K562 (cell line): ENCODE measurements at regions not wholly inside any gene's neighbourhood (a gene's known extent, or its start where the extent isn't known, plus 50 kb on each side); places are given as distances from the start of the nearest gene placed in this dataset.

Source experiments
- ATAC-seq: fragments of 200-7000 bp; cut with Tn5 transposase; 3 replicates; pipeline ENCODE4 v1.9.1; 2020; ENCODE audit warnings: moderate library complexity
- BruUV-seq: library from RNA; stranded (reverse); fragments of 400-500 nt; replicated peaks from 2 replicates; lab custom pipeline; 2021; lab: Mats Ljungman, UMichigan
- CTCF ChIA-PET: fragments of 300-600 bp; formaldehyde crosslinking; extraction: SDS; loops from one replicate; lab custom pipeline; 2021; ENCODE audit warnings: low intra/inter-chr PET ratio; lab: Yijun Ruan, JAX
- POLR2A ChIA-PET: fragments of 300-600, 350-650 bp; sonication (Branson Sonifier 250); formaldehyde crosslinking; extraction: SDS; loops from one replicate; lab custom pipeline; 2021; ENCODE audit warnings: antibody characterized with exemption, inconsistent platforms; lab: Yijun Ruan, JAX
- DNase-seq, 4 experiments: peaks; one replicate each; pipeline versions ENCODE4 v3.0.0 to v3.0.0-alpha.2; 2011 to 2018; ENCODE audit warnings: low spot score in 3 of 4, mixed read lengths in 3 of 4; ENCODE audit errors: extremely low read depth in 1 of 4
- FAIRE-seq: peaks from 2 replicates; lab custom pipeline; 2011; peaks lifted over from hg19 to GRCh38; lab: Jason Lieb, UNC
- H2AFZ ChIP-seq: 2 replicates; pipeline ENCODE4 v1.6.0; 2011; ENCODE audit warnings: low read depth, low read length, control low read depth, inconsistent platforms
- H3K27ac ChIP-seq: fragments of 200-600 bp; 3 replicates; pipeline ENCODE4 v1.8.0; 2011; ENCODE audit warnings: low read depth, mild to moderate bottlenecking, control low read depth, inconsistent platforms, low read length, moderate library complexity, mixed read lengths; ENCODE audit errors: extremely low read depth
- H3K27me3 ChIP-seq, 2 experiments: fragments of 300-600 bp in 1 of 2; 2 replicates in 1 of 2; 3 replicates in 1 of 2; pipeline versions ENCODE4 v1.6.0 to v1.8.0; 2011; ENCODE audit warnings: inconsistent platforms in 2 of 2, low read length in 2 of 2, mild to moderate bottlenecking in 1 of 2, mixed read lengths in 1 of 2, moderate library complexity in 1 of 2; ENCODE audit not compliant: control insufficient read depth in 2 of 2, insufficient read depth in 2 of 2
- H3K36me3 ChIP-seq: fragments of 300-600 bp; 3 replicates; pipeline ENCODE4 v1.8.0; 2011; ENCODE audit warnings: mild to moderate bottlenecking, low read length, inconsistent platforms; ENCODE audit not compliant: control insufficient read depth, insufficient read depth
- H3K4me1 ChIP-seq, 2 experiments: fragments of 200-600 bp in 1 of 2; replicated peaks in 1 of 2; 2 replicates in 1 of 2; 3 replicates in 1 of 2; pipeline versions ENCODE4 v1.5.1 to v1.8.0; 2011; ENCODE audit warnings: inconsistent platforms in 2 of 2, low read length in 2 of 2, mild to moderate bottlenecking in 1 of 2, mixed read lengths in 1 of 2, moderate library complexity in 1 of 2; ENCODE audit not compliant: control insufficient read depth in 2 of 2, insufficient read depth in 2 of 2
- H3K4me2 ChIP-seq: 2 replicates; pipeline ENCODE4 v1.6.1; 2011; ENCODE audit warnings: low read length, control low read depth, inconsistent platforms, mixed read lengths; ENCODE audit not compliant: insufficient read depth
- H3K4me3 ChIP-seq: fragments of 200-600 bp; sonication (generic), shearing (Covaris generic); 2 replicates; pipeline ENCODE4 v1.5.1; 2016; ENCODE audit warnings: control low read depth, inconsistent platforms
- H3K79me2 ChIP-seq: fragments of 200-600 bp; 3 replicates; pipeline ENCODE4 v1.8.0; 2011; ENCODE audit warnings: low read length, inconsistent platforms; ENCODE audit not compliant: control insufficient read depth, insufficient read depth
- H3K9ac ChIP-seq, 2 experiments: 2 replicates each; pipeline versions ENCODE4 v1.6.0 to v1.6.1; 2011; ENCODE audit warnings: low read depth in 2 of 2, low read length in 2 of 2, control low read depth in 1 of 2, inconsistent platforms in 1 of 2, mild to moderate bottlenecking in 1 of 2, mixed read lengths in 1 of 2; ENCODE audit not compliant: insufficient read depth in 1 of 2
- H3K9me1 ChIP-seq: one replicate; pipeline ENCODE4 v1.6.0; 2011; ENCODE audit warnings: inconsistent platforms, mild to moderate bottlenecking, low read length, moderate library complexity; ENCODE audit not compliant: control insufficient read depth, insufficient read depth
- H3K9me3 ChIP-seq: replicated peaks from 2 replicates; pipeline ENCODE4 v1.5.1; 2011; ENCODE audit warnings: low read depth, low read length, inconsistent platforms; ENCODE audit not compliant: control insufficient read depth, insufficient read depth
- H4K20me1 ChIP-seq: replicated peaks from 2 replicates; pipeline ENCODE4 v1.6.1; 2011; ENCODE audit warnings: low read length, inconsistent platforms, mixed read lengths; ENCODE audit not compliant: control insufficient read depth, insufficient read depth
- CBX5 ChIP-seq: IDR thresholded peaks from 2 replicates; pipeline ENCODE4 v1.6.1; 2014; ENCODE audit warnings: low read depth, borderline replicate concordance
- ELF1 ChIP-seq: fragments of 200-800 bp; sonication (Bioruptor generic); IDR thresholded peaks from 2 replicates; pipeline ENCODE4 v1.6.1; 2016; ENCODE audit warnings: missing genetic modification characterization, missing compliant biosample characterization
- FUS ChIP-seq: fragments of 200-400 bp; formaldehyde crosslinking; optimal IDR thresholded peaks from 2 replicates; pipeline ENCODE3; 2017; ENCODE audit warnings: low read depth, low read length
- HDGF ChIP-seq: fragments of 450-650 bp; IDR thresholded peaks from 2 replicates; pipeline ENCODE4 v1.6.1; 2016
- HMG20A ChIP-seq: fragments of 450-650 bp; formaldehyde crosslinking; conservative IDR thresholded peaks from 2 replicates; pipeline ENCODE4 v1.4.0; 2020; ENCODE audit warnings: mild to moderate bottlenecking, mixed read lengths
- HOMEZ ChIP-seq: fragments of 250-450 bp; sonication (Bioruptor Pico); IDR thresholded peaks from 2 replicates; pipeline ENCODE4 v1.4.0; 2020; ENCODE audit warnings: mild to moderate bottlenecking, moderate library complexity
- LEF1 ChIP-seq: fragments of 450-650 bp; IDR thresholded peaks from 2 replicates; pipeline ENCODE4 v1.6.1; 2016; ENCODE audit warnings: mild to moderate bottlenecking
- NCOA1 ChIP-seq: fragments of 450-650 bp; IDR thresholded peaks from 2 replicates; pipeline ENCODE4 v1.6.1; 2016; ENCODE audit warnings: low read depth
- SIN3B ChIP-seq: fragments of 450-650 bp; IDR thresholded peaks from 2 replicates; pipeline ENCODE4 v1.6.1; 2017; ENCODE audit warnings: low read depth, mild to moderate bottlenecking, moderate library complexity
- TCF7 ChIP-seq: sonication (generic); IDR thresholded peaks from 2 replicates; pipeline ENCODE4 v1.6.1; 2016; ENCODE audit warnings: antibody characterized with exemption, borderline replicate concordance
- ZNF586 ChIP-seq: fragments of 450-650 bp; formaldehyde crosslinking; conservative IDR thresholded peaks from 2 replicates; pipeline ENCODE4 v1.4.0; 2020; ENCODE audit warnings: mild to moderate bottlenecking, moderate library complexity
- WGBS: fragments of 100-300 bp; shearing (Covaris generic); methylation state at CpG from one replicate; pipeline ENCODE4 v1.1.6; 2016; ENCODE audit warnings: low coverage, mixed read lengths; ENCODE audit not compliant: insufficient coverage; ENCODE audit errors: missing lambda C conversion rate; 5-methylcytosine and 5-hydroxymethylcytosine counted together
- in situ Hi-C: fragments of 300-500 bp; cut with MboI; formaldehyde crosslinking; loops from 4 replicates; pipeline ENCODE4 v1.15.0; 2018; ENCODE audit warnings: inconsistent platforms, mixed read lengths
- intact Hi-C: fragments of 100-400 bp; cut with micrococcal nuclease; formaldehyde crosslinking; loops from 2 replicates; pipeline ENCODE4 v1.14.2; 2022

GRCh38 chr16:80158766-80159165, 382.0 kb upstream of the DYNLRB2 start:
- Histone ChIP-seq H3K27me3 (peaks cover 0 to 15% of the 10 kb centered on the region in 2 experiments; a peak in 4 of 5 replicates), H3K36me3 (no peaks in the 10 kb centered on the region), H3K4me1 (no peaks in the 10 kb centered on the region), H3K9me1 (no peaks in the 10 kb centered on the region), H3K9me3 (no peaks in the 10 kb centered on the region), H3K79me2 (no peaks in the 10 kb centered on the region), H3K4me3 (no peak overlapping the region), H4K20me1 (no peaks in the 10 kb centered on the region), H3K4me2 (no peak overlapping the region), H2AFZ (no peak overlapping the region), H3K27ac (no peak overlapping the region), H3K9ac (no peak overlapping the region)
- CTCF ChIA-PET: no interaction called here
- POLR2A ChIA-PET: no interaction called here
- 0% methylated on average over 4 of the region's 4 CpGs for WGBS
- in situ Hi-C loops: no loop called here
- no TSS peak for BruUV-seq
- intact Hi-C loops: no loop called here
- DNase-seq (no peak), ATAC-seq (no peak), FAIRE-seq (no peak)
- TF ChIP-seq FUS (no peak), SIN3B (no peak), LEF1 (no peak), TCF7 (no peak), CBX5 (no peak), HDGF (no peak), HMG20A (CRISPR knock-in tag) (no peak), HOMEZ (no peak), NCOA1 (no peak), ZNF586 (no peak), ELF1 (tag) (no peak)
